Central memory CD4-positive, alpha-beta T cell (primary cell): ENCODE measurements at regions not wholly inside any gene's neighbourhood (a gene's known extent, or its start where the extent isn't known, plus 50 kb on each side); places are given as distances from the start of the nearest gene placed in this dataset.

ENCODE experiments used
- DNase-seq: peaks from one replicate; pipeline ENCODE4 v3.0.0; 2022

DNA sequence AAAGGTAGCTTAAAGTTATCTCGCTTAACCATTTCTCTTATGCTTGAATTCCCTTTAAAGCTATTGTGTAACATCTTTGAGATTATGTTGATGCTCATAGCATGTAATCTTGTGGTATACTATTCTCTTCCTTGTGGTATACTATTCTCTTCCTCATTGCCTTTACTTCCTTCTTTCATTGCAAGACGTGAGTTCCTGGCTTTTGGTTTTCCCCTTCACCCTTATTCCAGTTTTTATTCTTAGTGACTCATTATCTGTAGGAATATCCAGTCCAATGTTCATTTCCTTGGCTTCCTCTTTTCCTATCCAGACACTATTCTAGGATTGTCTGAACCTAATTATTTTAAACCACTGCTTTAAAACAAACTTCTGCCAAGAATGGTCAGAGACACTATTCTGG, 564.0 kb downstream of the CCER1 start:
- no peak for DNase-seq

GRCh38 chr12:90368081-90368480, 586.9 kb downstream of the CCER1 start:
- DNase-seq = no peak

GRCh38 chr12:90366286-90366685, 588.7 kb downstream of the CCER1 start:
- no peak for DNase-seq

DNA sequence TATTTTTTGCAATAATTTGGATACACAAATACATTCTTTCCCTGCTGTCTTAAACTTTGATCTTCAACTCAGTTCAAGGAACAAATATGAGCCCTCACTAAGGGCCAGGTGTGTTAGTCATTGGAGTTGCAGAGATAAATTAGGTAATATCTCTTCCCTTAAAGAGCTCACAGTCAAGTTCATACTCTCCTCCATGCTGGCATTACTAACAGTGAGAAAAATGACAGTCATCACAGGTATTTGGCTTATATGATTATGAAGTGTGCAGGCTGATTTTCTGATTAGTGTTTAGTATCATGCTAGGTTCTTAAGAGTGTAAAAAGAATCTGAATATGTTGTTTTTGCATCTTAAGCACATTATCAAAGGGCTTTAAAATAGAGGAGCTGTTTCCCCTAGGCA, 594.7 kb downstream of the CCER1 start:
- DNase-seq = no peak

DNA sequence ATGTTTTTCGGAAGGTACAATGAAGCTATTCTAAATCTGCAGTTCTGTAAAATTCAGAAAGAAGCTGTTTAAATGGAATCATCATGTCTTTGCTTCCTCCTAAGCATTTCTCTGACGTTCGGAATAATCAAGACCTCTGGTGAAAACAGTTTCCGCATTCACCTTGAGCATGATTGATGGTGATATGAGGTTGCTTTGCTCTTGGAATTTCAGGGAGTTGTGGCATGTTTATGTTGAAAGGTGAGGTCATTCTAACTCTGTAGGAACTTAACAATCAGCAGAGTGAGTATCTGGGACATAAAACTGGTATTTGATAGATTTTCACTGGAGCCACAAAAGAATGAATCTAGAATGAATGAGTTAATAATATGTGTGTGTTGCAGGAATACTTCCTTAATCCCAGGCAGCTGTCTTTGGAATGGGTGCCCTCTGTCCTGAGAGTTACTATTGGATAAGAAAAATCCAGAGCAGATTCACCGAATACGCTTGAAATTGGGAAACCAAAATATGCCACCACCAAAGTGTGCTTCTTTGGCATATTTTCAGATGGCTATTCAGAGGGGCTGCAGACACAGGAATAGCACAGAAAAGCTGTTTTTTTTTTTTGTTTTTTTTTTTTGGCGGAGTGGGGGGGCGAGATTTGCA, 599.1 kb downstream of the CCER1 start:
- DNase-seq = no peak

GRCh38 chr12:90343966-90344365, 611.0 kb downstream of the CCER1 start:
- no peak for DNase-seq

- DNase-seq = no peak
Measured at GRCh38 chr12:90342081-90342480, 612.9 kb downstream of the CCER1 start.

DNA sequence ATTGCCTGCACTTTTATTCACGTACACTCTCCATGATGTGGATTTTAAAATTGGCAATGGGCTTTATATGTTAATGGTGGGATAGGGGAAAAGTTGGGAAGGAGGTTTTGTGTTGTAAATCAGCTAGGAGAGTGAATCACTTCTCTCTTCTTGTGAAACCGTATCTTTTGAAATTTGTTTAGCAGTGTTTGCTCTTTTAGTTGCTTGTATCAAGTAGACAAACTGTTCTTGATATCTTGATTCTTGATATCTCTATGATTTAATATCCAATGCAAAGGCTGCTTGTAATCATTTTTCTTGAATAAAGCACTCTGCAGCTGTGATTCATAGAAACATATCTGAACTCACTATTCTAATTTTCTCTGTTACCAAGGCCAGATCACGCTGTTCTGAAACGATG, 615.1 kb downstream of the CCER1 start:
- no peak for DNase-seq

DNA sequence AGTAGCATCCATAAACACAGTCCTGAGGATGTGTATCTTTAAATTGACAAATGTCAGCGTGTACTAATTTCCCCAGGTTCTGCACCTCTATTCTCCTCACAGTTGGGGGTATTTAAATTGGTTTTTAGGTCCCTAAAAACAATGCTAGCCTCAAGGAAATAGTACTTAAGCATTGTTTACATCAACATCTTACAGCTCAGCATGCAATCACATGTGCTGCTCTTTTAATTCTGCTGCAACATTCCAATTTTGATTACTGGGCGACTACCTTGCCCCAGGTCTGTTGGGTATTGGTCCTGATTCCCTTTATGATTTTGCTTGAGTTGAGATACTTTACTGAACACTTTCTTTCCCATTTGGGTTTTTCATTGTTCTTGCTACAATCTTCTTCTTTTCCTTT, 616.6 kb downstream of the CCER1 start:
- DNase-seq = no peak

- DNase-seq = no peak
Measured at GRCh38 chr12:90337018-90337417, 618.0 kb downstream of the CCER1 start.

DNA sequence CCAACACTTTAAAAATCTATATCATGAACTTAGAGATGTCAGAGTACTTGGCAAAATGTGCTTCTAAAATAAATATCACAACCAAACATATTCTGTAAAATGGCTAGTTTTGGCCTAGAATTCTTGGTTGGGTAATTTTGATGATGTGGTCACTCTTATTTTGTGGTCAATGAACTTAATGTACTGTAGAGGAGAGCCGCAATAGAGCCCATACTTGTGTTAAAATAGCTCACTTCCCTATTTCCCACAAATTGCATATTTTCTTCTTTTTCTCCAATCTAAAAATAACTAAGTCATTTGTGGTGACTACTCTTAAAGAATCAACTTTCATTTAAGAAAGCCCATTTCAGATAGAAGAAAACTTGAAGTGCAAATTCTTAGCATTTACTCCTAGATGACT, 619.4 kb downstream of the CCER1 start:
- no peak for DNase-seq

GRCh38 chr12:90333939-90334338, 621.0 kb downstream of the CCER1 start:
- no peak for DNase-seq

DNA sequence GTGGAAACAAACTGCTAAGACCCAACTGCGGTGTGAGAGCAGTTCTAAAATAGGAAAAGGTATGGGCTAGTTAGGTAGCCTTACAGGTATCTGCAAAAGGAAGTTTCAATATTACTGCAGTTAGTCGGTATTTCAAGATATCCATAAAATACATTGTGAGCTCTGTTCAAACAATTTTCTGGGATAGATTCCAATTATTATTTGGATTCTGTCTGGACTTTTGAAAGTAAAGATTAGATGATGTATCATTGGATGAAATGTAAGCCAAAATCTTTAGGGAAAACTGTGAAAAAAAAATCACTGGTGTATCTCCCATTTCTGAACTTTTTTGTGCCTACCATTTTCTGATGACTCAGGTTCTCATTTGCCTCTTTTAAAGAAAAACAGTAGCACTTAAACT, 621.6 kb downstream of the CCER1 start:
- no peak for DNase-seq

DNA sequence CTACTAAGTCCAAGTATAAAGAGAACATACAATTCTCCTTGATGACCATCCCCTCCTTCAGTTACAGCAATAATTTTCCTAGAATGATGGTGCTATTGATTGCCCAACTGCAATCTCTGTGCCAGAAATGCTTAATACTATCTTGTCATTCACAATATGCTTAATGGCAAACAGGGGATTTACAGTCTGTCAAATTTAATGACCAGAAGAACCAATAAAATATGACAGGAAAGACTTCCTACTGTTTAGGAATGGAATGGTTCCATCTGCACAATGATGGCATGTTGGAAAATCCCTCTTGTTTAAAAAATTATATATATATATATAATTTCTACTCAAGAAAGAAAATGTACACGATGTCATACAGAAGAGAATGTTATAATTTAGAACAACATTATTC, 623.2 kb downstream of the CCER1 start:
- no peak for DNase-seq

GRCh38 chr12:90331262-90331661, 622.6 kb upstream of the ATP2B1 start:
- no peak for DNase-seq

- DNase-seq = no peak
Measured at GRCh38 chr12:90327793-90328743, 619.4 kb upstream of the ATP2B1 start.

DNA sequence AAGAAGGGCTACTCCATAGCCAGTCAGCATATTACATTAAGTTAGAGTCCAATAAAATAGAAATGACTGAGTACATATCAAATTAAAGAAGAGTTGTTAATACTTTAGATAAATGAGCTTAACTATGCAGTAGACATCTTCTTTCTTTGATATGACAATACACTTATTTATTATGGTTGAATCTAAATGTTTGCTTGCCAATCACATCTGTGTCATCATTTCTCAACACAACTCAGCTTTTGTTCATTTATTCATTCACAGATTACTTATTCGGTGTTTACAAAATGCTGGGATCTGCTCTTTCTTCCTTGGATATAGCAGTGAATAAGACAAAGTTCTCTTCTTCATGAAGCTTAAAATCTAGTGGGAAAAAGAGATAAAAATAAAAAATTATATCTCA, 614.6 kb upstream of the ATP2B1 start:
- DNase-seq = no peak

GRCh38 chr12:90322006-90322405, 613.4 kb upstream of the ATP2B1 start:
- DNase-seq = no peak

DNA sequence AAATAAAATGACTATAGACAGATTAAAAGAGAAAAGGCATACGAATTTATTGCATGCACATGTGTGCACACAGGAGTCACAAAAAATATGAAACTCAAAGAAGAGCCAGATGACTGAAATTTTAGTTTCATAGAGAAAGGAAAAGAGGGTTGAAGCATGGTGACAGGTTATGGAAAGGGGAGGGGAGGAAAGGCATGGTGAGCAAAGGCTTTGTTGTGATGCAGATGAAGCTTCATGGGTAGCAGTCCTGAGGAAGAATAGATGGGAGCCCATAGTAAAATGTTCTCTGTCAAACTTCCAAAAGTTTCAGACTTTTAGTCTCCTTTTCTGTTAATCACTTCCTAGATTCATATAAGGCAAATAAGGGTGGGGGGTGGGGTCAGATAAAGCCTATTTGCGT, 612.7 kb upstream of the ATP2B1 start:
- DNase-seq = no peak

DNA sequence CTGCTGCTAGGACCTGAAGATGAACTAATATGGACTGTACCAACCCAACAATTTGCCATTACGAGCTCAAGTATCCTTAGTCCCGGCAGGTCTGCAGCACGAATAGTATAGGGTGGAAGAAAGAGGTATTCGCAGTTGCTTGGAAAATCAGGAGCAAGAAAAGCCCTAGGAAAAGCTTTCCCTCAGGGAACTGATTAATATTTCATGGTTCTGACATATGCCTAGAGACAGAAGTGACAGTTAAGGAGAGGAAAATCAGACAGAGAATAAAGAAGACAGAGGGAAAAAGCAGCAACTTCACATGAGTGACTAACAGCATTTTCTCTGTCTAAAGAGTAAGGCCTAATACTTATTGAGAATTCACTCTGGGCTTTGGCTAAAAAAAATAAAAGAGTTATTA, 602.9 kb upstream of the ATP2B1 start:
- DNase-seq = no peak

DNA sequence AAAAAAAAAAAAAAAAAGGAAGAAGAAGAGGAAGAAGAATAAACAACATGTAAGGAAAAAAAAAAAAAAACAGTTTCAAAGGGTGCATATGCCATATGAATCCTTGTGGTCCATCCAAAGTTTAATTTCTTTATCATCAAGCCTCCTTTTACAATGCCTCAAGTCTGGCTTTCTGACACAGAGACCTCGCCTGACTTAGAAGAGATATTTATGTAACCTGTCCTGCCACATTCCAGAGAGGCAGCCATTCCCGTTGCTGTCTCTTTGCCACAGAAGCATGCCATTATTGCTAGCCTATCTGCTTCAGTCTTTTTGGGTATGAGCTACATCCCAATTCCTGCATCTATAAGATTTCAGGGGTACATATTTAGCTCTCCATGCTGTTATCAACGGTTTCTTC, 596.7 kb upstream of the ATP2B1 start:
- DNase-seq = no peak

DNA sequence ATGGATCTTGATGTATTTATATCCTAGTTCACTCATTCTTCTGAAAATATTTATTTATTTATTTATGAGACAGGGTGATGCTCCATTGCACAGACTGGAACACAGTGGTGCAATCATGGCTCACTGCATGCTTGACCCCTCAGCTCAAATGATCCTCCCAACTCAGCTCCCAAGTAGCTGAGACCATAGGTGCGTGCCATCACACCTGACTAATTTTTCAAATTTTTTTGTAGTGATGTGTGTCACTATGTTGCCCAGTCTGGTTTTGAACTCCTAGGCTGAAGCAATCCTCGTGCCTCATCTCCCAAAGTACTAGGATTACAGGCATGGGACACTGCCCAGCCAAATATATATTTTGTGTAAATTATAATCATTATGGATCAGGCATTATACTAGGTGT, 595.6 kb upstream of the ATP2B1 start:
- DNase-seq = no peak

GRCh38 chr12:90303771-90304170, 595.1 kb upstream of the ATP2B1 start:
- no peak for DNase-seq

- DNase-seq = no peak
Measured at GRCh38 chr12:90301561-90302133, 593.0 kb upstream of the ATP2B1 start.
